ENCODE measurements at regions not wholly inside any gene's neighbourhood (a gene's known extent, or its start where the extent isn't known, plus 50 kb on each side); places are given as distances from the start of the nearest gene placed in this dataset.

DNA sequence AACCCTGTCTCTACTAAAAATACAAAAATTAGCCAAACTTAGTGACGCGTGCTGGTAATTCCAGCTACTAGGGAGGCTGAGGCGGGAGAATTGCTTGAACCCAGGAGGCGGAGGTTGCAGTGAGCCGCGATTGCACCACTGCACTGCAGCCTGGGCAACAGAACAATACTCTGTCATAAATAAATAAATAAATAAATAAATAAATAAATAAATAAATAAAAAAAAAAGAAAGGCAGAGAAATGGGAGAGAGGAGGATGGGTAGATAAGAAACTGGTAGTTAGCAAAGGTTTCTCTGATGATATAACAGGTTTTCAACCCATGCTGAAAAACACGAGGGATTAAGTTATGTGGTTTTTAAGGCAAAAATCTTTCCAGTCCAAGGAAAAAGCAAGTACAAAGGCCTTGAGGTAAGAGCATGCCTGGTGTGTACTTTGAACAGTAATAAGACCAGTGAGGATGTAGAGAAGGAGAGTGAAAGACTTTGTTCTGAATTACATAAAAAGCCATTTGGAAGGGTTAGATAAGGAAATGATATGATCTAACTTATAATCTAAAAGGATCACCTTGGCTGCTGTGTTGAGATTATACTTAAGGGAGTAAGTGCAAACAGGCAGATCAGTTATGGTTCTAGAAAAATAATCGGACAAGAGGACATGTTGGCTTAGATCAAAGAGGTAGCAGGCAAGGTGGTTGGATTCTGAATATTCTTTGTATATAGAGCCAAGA is 159.3 kb downstream of the PTH2R start:
- TF ChIP-seq, protein P1, sequence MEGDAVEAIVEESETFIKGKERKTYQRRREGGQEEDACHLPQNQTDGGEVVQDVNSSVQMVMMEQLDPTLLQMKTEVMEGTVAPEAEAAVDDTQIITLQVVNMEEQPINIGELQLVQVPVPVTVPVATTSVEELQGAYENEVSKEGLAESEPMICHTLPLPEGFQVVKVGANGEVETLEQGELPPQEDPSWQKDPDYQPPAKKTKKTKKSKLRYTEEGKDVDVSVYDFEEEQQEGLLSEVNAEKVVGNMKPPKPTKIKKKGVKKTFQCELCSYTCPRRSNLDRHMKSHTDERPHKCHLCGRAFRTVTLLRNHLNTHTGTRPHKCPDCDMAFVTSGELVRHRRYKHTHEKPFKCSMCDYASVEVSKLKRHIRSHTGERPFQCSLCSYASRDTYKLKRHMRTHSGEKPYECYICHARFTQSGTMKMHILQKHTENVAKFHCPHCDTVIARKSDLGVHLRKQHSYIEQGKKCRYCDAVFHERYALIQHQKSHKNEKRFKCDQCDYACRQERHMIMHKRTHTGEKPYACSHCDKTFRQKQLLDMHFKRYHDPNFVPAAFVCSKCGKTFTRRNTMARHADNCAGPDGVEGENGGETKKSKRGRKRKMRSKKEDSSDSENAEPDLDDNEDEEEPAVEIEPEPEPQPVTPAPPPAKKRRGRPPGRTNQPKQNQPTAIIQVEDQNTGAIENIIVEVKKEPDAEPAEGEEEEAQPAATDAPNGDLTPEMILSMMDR (optimal IDR thresholded peaks at IDR 0.05 in 1 of 3, IDR thresholded peaks at IDR 0.05 in 1 of 3, conservative IDR thresholded peaks at IDR 0.05 in 1 of 3; ENCODE audit: extremely low read depth in 1 of 3, insufficient read depth in 2 of 3, low read length in 3 of 3), result no peak
- TF ChIP-seq EZH2 (IDR thresholded peaks at IDR 0.05; ENCODE audit: low read length), result no peak

All from keratinocyte (primary cell).